ENCODE measurements at regions not wholly inside any gene's neighbourhood (a gene's known extent, or its start where the extent isn't known, plus 50 kb on each side); places are given as distances from the start of the nearest gene placed in this dataset.

- TF ChIP-seq SUZ12 (IDR thresholded peaks at IDR 0.05; ENCODE audit: extremely low read depth, insufficient read depth, insufficient read length) = no peak
- TF ChIP-seq ZNF274 (IDR thresholded peaks at IDR 0.05; ENCODE audit: low read depth, low read length) = no peak
- no peak for TF ChIP-seq YY1 (IDR thresholded peaks at IDR 0.05; ENCODE audit: insufficient read depth, insufficient read length)
- DNase-seq (ENCODE audit: low read depth, low spot score) = no peak
- Histone ChIP-seq H3K9me3 (ENCODE audit: insufficient read depth, low read length) (no peaks in the 10 kb centered on the region), H3K4me1 (ENCODE audit: insufficient read depth, insufficient read length) (no peaks in the 10 kb centered on the region), H3K9ac (ENCODE audit: insufficient read length, low read depth) (no peak overlapping the region), H3K4me3 (ENCODE audit: insufficient read length, low read depth) (no peak overlapping the region), H3K36me3 (ENCODE audit: insufficient read depth, insufficient read length, low read length) (no peaks in the 10 kb centered on the region), H3K27me3 (ENCODE audit: insufficient read depth, insufficient read length) (no peaks in the 10 kb centered on the region)
These were observed 58.0 kb downstream of the CGGBP1 start for GRCh38 chr3:88000853-88001252.

- H3K9ac ChIP-seq (ENCODE audit: insufficient read length, low read depth) = no peak overlapping the region
- TF ChIP-seq YY1 (IDR thresholded peaks at IDR 0.05; ENCODE audit: insufficient read depth, insufficient read length) (no peak), SUZ12 (IDR thresholded peaks at IDR 0.05; ENCODE audit: extremely low read depth, insufficient read depth, insufficient read length) (no peak), ZNF274 (IDR thresholded peaks at IDR 0.05; ENCODE audit: low read depth, low read length) (no peak)
- no peaks in the 10 kb centered on the region for H3K9me3 ChIP-seq (ENCODE audit: insufficient read depth, low read length)
- no peaks in the 10 kb centered on the region for H3K27me3 ChIP-seq (ENCODE audit: insufficient read depth, insufficient read length)
- DNase-seq (ENCODE audit: low read depth, low spot score) = no peak
- H3K4me1 ChIP-seq (ENCODE audit: insufficient read depth, insufficient read length) = no peaks in the 10 kb centered on the region
- no peaks in the 10 kb centered on the region for H3K36me3 ChIP-seq (ENCODE audit: insufficient read depth, insufficient read length, low read length)
- no peak overlapping the region for H3K4me3 ChIP-seq (ENCODE audit: insufficient read length, low read depth)
These were observed 60.8 kb downstream of the CGGBP1 start for GRCh38 chr3:87997966-87998365.

GRCh38 chr3:87997298-87997697, 61.5 kb downstream of the CGGBP1 start:
- no peaks in the 10 kb centered on the region for H3K9me3 ChIP-seq (ENCODE audit: insufficient read depth, low read length)
- no peaks in the 10 kb centered on the region for H3K36me3 ChIP-seq (ENCODE audit: insufficient read depth, insufficient read length, low read length)
- H3K9ac ChIP-seq (ENCODE audit: insufficient read length, low read depth) = no peak overlapping the region
- no peaks in the 10 kb centered on the region for H3K27me3 ChIP-seq (ENCODE audit: insufficient read depth, insufficient read length)
- no peaks in the 10 kb centered on the region for H3K4me1 ChIP-seq (ENCODE audit: insufficient read depth, insufficient read length)
- TF ChIP-seq ZNF274 (IDR thresholded peaks at IDR 0.05; ENCODE audit: low read depth, low read length) (no peak), YY1 (IDR thresholded peaks at IDR 0.05; ENCODE audit: insufficient read depth, insufficient read length) (no peak), SUZ12 (IDR thresholded peaks at IDR 0.05; ENCODE audit: extremely low read depth, insufficient read depth, insufficient read length) (no peak)
- no peak overlapping the region for H3K4me3 ChIP-seq (ENCODE audit: insufficient read length, low read depth)
- no peak for DNase-seq (ENCODE audit: low read depth, low spot score)

- H3K4me3 ChIP-seq (ENCODE audit: insufficient read length, low read depth) = no peak overlapping the region
- H3K9me3 ChIP-seq (ENCODE audit: insufficient read depth, low read length) = no peaks in the 10 kb centered on the region
- TF ChIP-seq SUZ12 (IDR thresholded peaks at IDR 0.05; ENCODE audit: extremely low read depth, insufficient read depth, insufficient read length) = no peak
- TF ChIP-seq ZNF274 (IDR thresholded peaks at IDR 0.05; ENCODE audit: low read depth, low read length) = no peak
- TF ChIP-seq YY1 (IDR thresholded peaks at IDR 0.05; ENCODE audit: insufficient read depth, insufficient read length) = no peak
- H3K4me1 ChIP-seq (ENCODE audit: insufficient read depth, insufficient read length) = no peaks in the 10 kb centered on the region
- H3K9ac ChIP-seq (ENCODE audit: insufficient read length, low read depth) = no peak overlapping the region
- DNase-seq (ENCODE audit: low read depth, low spot score) = no peak
- H3K27me3 ChIP-seq (ENCODE audit: insufficient read depth, insufficient read length) = no peaks in the 10 kb centered on the region
- no peaks in the 10 kb centered on the region for H3K36me3 ChIP-seq (ENCODE audit: insufficient read depth, insufficient read length, low read length)
These were observed 61.9 kb downstream of the CGGBP1 start for GRCh38 chr3:87996882-87997281.

- H3K27me3 ChIP-seq (ENCODE audit: insufficient read depth, insufficient read length) = no peaks in the 10 kb centered on the region
- no peaks in the 10 kb centered on the region for H3K9me3 ChIP-seq (ENCODE audit: insufficient read depth, low read length)
- H3K9ac ChIP-seq (ENCODE audit: insufficient read length, low read depth) = no peak overlapping the region
- H3K4me1 ChIP-seq (ENCODE audit: insufficient read depth, insufficient read length) = no peaks in the 10 kb centered on the region
- DNase-seq (ENCODE audit: low read depth, low spot score) = no peak
- TF ChIP-seq SUZ12 (IDR thresholded peaks at IDR 0.05; ENCODE audit: extremely low read depth, insufficient read depth, insufficient read length) (no peak), ZNF274 (IDR thresholded peaks at IDR 0.05; ENCODE audit: low read depth, low read length) (no peak), YY1 (IDR thresholded peaks at IDR 0.05; ENCODE audit: insufficient read depth, insufficient read length) (no peak)
- H3K4me3 ChIP-seq (ENCODE audit: insufficient read length, low read depth) = no peak overlapping the region
- H3K36me3 ChIP-seq (ENCODE audit: insufficient read depth, insufficient read length, low read length) = no peaks in the 10 kb centered on the region
These were observed 65.2 kb downstream of the CGGBP1 start for GRCh38 chr3:87993566-87993965.

- H3K27me3 ChIP-seq (ENCODE audit: insufficient read depth, insufficient read length) = no peaks in the 10 kb centered on the region
- DNase-seq (ENCODE audit: low read depth, low spot score) = peak; percentile 36
These were observed 70.9 kb downstream of the CGGBP1 start for GRCh38 chr3:87987952-87988351.

GRCh38 chr3:87982421-87982820, 76.4 kb downstream of the CGGBP1 start:
- Histone ChIP-seq H3K27me3 (ENCODE audit: insufficient read depth, insufficient read length) (no peaks in the 10 kb centered on the region), H3K9ac (ENCODE audit: insufficient read length, low read depth) (no peak overlapping the region), H3K36me3 (ENCODE audit: insufficient read depth, insufficient read length, low read length) (no peaks in the 10 kb centered on the region), H3K4me3 (ENCODE audit: insufficient read length, low read depth) (no peak overlapping the region), H3K4me1 (ENCODE audit: insufficient read depth, insufficient read length) (no peaks in the 10 kb centered on the region), H3K9me3 (ENCODE audit: insufficient read depth, low read length) (peaks cover 16% of the 10 kb centered on the region; the same call in 1 of the 2 replicates)
- no peak for DNase-seq (ENCODE audit: low read depth, low spot score)
- no peak for TF ChIP-seq YY1 (IDR thresholded peaks at IDR 0.05; ENCODE audit: insufficient read depth, insufficient read length)
- no peak for TF ChIP-seq SUZ12 (IDR thresholded peaks at IDR 0.05; ENCODE audit: extremely low read depth, insufficient read depth, insufficient read length)
- TF ChIP-seq ZNF274 (IDR thresholded peaks at IDR 0.05; ENCODE audit: low read depth, low read length) = no peak

More at GRCh38 chr3:87987952-87988351, 70.9 kb downstream of the CGGBP1 start:
- Histone ChIP-seq H3K4me1 (ENCODE audit: insufficient read depth, insufficient read length) (no peaks in the 10 kb centered on the region), H3K9me3 (ENCODE audit: insufficient read depth, low read length) (no peaks in the 10 kb centered on the region), H3K36me3 (ENCODE audit: insufficient read depth, insufficient read length, low read length) (no peaks in the 10 kb centered on the region), H3K4me3 (ENCODE audit: insufficient read length, low read depth) (no peak overlapping the region), H3K9ac (ENCODE audit: insufficient read length, low read depth) (no peak overlapping the region)
- TF ChIP-seq SUZ12 (IDR thresholded peaks at IDR 0.05; ENCODE audit: extremely low read depth, insufficient read depth, insufficient read length) (no peak), YY1 (IDR thresholded peaks at IDR 0.05; ENCODE audit: insufficient read depth, insufficient read length) (no peak), ZNF274 (IDR thresholded peaks at IDR 0.05; ENCODE audit: low read depth, low read length) (no peak)

All from NT2/D1 (cell line).